ENCODE measurements at regions not wholly inside any gene's neighbourhood (a gene's known extent, or its start where the extent isn't known, plus 50 kb on each side); places are given as distances from the start of the nearest gene placed in this dataset.

- TF ChIP-seq POLR2A (IDR thresholded peaks at IDR 0.05) (no peak), CTCF (IDR thresholded peaks at IDR 0.05) (no peak)
These were observed 265.5 kb downstream of the CTTN start for GRCh38 chr11:70663815-70664214.

All from thyroid gland (tissue), 4 donors.